ENCODE measurements at regions not wholly inside any gene's neighbourhood (a gene's known extent, or its start where the extent isn't known, plus 50 kb on each side); places are given as distances from the start of the nearest gene placed in this dataset.

DNA sequence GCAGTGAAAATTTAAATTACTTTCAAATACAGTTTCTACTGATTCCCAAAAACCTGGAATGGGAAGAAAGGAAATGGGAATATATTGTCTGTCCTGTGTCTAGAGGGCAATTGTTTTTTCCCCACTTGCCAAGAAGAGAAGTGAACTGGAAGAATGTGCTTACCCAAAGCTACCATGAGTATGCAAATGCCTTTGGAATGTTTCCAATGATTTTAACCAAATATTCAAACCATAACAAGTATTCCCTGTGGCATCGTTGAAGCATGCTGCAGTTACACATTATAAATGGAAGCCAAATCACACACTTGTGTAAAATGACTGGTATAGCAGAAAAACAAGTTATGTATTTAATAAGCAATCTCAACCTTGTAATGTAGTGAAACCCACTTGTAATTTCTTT lies 368.2 kb downstream of the GBE1 start:
- H2AFZ ChIP-seq (ENCODE audit: low read length) = no peak overlapping the region
- intact Hi-C loops (cut with micrococcal nuclease; ENCODE audit: unreplicated experiment) = no loop called here
- no peaks in the 10 kb centered on the region for H3K4me1 ChIP-seq (ENCODE audit: insufficient read depth, low read length, poor library complexity, severe bottlenecking)
- H4K20me1 ChIP-seq (ENCODE audit: insufficient read depth, low read length) = no peaks in the 10 kb centered on the region
- H3K9me2 ChIP-seq (ENCODE audit: insufficient read depth, low read length) = no peaks in the 10 kb centered on the region
- no peak for TF ChIP-seq CTCF (conservative IDR thresholded peaks at IDR 0.05; ENCODE audit: low read length)
- no peak for TF ChIP-seq EZH2phosphoT487 (IDR thresholded peaks at IDR 0.05; ENCODE audit: borderline replicate concordance, low read depth, low read length)
- no peak overlapping the region for H3K4me3 ChIP-seq (ENCODE audit: low read depth, low read length, poor library complexity, severe bottlenecking)
- no peaks in the 10 kb centered on the region for H3K79me2 ChIP-seq (ENCODE audit: insufficient read depth, low read depth, low read length)
- H3K4me2 ChIP-seq (ENCODE audit: low read length) = no peak overlapping the region
- H3K27ac ChIP-seq (ENCODE audit: low read depth, low read length, poor library complexity, severe bottlenecking) = no peak overlapping the region
- CTCF ChIA-PET (ENCODE audit: unreplicated experiment) = no interaction called here
- no peak for DNase-seq (ENCODE audit: low spot score)
- H3K9me3 ChIP-seq (ENCODE audit: low read length) = no peaks in the 10 kb centered on the region
- no TSS peak for BruUV-seq (replicated peaks)
- H3K36me3 ChIP-seq (ENCODE audit: insufficient read depth, low read length) = no peaks in the 10 kb centered on the region
- POLR2A ChIA-PET = interaction anchor here (0.9 kb wide), 1 partner anchor 31 kb away, joined by 3 read pairs; no protein-coding TSS in a partner anchor

GRCh38 chr3:81390796-81391195 lies 370.6 kb downstream of the GBE1 start:
- H3K79me2 ChIP-seq (ENCODE audit: insufficient read depth, low read depth, low read length) = no peaks in the 10 kb centered on the region
- H3K9me2 ChIP-seq (ENCODE audit: insufficient read depth, low read length) = no peaks in the 10 kb centered on the region
- TF ChIP-seq EZH2phosphoT487 (IDR thresholded peaks at IDR 0.05; ENCODE audit: borderline replicate concordance, low read depth, low read length) = no peak
- TF ChIP-seq CTCF (conservative IDR thresholded peaks at IDR 0.05; ENCODE audit: low read length) = no peak
- H3K9me3 ChIP-seq (ENCODE audit: low read length) = no peaks in the 10 kb centered on the region
- H3K36me3 ChIP-seq (ENCODE audit: insufficient read depth, low read length) = no peaks in the 10 kb centered on the region
- no peak overlapping the region for H3K4me2 ChIP-seq (ENCODE audit: low read length)
- no peaks in the 10 kb centered on the region for H3K4me1 ChIP-seq (ENCODE audit: insufficient read depth, low read length, poor library complexity, severe bottlenecking)
- H4K20me1 ChIP-seq (ENCODE audit: insufficient read depth, low read length) = no peaks in the 10 kb centered on the region
- DNase-seq (ENCODE audit: low spot score) = no peak
- POLR2A ChIA-PET = no interaction called here
- no peak overlapping the region for H3K27ac ChIP-seq (ENCODE audit: low read depth, low read length, poor library complexity, severe bottlenecking)
- no TSS peak for BruUV-seq (replicated peaks)
- H2AFZ ChIP-seq (ENCODE audit: low read length) = no peak overlapping the region
- intact Hi-C loops (cut with micrococcal nuclease; ENCODE audit: unreplicated experiment) = no loop called here
- H3K4me3 ChIP-seq (ENCODE audit: low read depth, low read length, poor library complexity, severe bottlenecking) = no peak overlapping the region
- CTCF ChIA-PET (ENCODE audit: unreplicated experiment) = no interaction called here

GRCh38 chr3:81388191-81388590 lies 373.3 kb downstream of the GBE1 start:
- no peaks in the 10 kb centered on the region for H3K36me3 ChIP-seq (ENCODE audit: insufficient read depth, low read length)
- TF ChIP-seq EZH2phosphoT487 (IDR thresholded peaks at IDR 0.05; ENCODE audit: borderline replicate concordance, low read depth, low read length) (no peak), CTCF (conservative IDR thresholded peaks at IDR 0.05; ENCODE audit: low read length) (no peak)
- ChIA-PET POLR2A (interaction anchor here (0.8 kb wide), 1 partner anchor 483 kb away, joined by 3 read pairs; no protein-coding TSS in a partner anchor), CTCF (ENCODE audit: unreplicated experiment) (no interaction called here)
- BruUV-seq (replicated peaks) = no TSS peak
- intact Hi-C loops (cut with micrococcal nuclease; ENCODE audit: unreplicated experiment) = no loop called here
- no peak overlapping the region for H3K4me3 ChIP-seq (ENCODE audit: low read depth, low read length, poor library complexity, severe bottlenecking)
- no peak for DNase-seq (ENCODE audit: low spot score)
- no peak overlapping the region for H2AFZ ChIP-seq (ENCODE audit: low read length)
- no peaks in the 10 kb centered on the region for H3K9me3 ChIP-seq (ENCODE audit: low read length)
- H4K20me1 ChIP-seq (ENCODE audit: insufficient read depth, low read length) = no peaks in the 10 kb centered on the region
- no peak overlapping the region for H3K4me2 ChIP-seq (ENCODE audit: low read length)
- H3K9me2 ChIP-seq (ENCODE audit: insufficient read depth, low read length) = no peaks in the 10 kb centered on the region
- H3K27ac ChIP-seq (ENCODE audit: low read depth, low read length, poor library complexity, severe bottlenecking) = no peak overlapping the region
- no peaks in the 10 kb centered on the region for H3K4me1 ChIP-seq (ENCODE audit: insufficient read depth, low read length, poor library complexity, severe bottlenecking)
- H3K79me2 ChIP-seq (ENCODE audit: insufficient read depth, low read depth, low read length) = no peaks in the 10 kb centered on the region
